Stimulated activated CD4-positive, alpha-beta T cell treated with anti-CD3 and anti-CD28 coated beads, Interleukin-1b, Interleukin-23, amount 100 ng/mL, for 4 hours (primary cell): ENCODE measurements at regions not wholly inside any gene's neighbourhood (a gene's known extent, or its start where the extent isn't known, plus 50 kb on each side); places are given as distances from the start of the nearest gene placed in this dataset.
A peak's percentile ranks its signal among the peaks of the same experiment; 100 is the strongest.

Experiments
- DNase-seq, 2 donors: peaks; one replicate each; pipeline ENCODE4 v3.0.0-alpha.2; 2020; ENCODE audit warnings: low read depth in 2 of 2

GRCh38 chr9:38227656-38228055 lies 158.6 kb upstream of the SHB start:
- DNase-seq = no peak

DNA sequence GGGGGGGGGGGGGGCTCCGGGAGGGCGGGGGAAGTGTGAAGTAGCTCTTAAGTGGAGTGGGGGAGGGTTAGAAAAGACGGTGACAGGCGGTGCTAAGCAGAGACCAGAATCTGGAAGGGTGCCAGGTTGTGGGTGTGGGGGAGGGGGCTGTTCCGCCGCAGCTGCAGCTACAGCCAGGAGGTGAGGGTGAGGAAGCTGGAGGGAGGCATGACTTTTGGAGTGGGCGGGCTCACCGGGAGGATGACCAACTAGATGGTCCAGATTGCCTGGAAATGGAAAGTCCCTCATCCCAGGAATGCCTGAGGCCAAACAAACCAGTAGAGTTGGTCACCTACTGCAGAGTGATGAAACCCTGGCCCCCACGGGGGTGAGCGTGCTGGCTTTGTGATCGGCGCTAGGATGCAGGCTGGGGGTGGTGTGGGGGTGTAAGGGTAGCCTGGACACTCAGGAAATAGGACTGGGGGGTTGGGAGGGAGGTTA lies 158.1 kb upstream of the SHB start:
- peak; percentile 48 to 50 for DNase-seq

DNA sequence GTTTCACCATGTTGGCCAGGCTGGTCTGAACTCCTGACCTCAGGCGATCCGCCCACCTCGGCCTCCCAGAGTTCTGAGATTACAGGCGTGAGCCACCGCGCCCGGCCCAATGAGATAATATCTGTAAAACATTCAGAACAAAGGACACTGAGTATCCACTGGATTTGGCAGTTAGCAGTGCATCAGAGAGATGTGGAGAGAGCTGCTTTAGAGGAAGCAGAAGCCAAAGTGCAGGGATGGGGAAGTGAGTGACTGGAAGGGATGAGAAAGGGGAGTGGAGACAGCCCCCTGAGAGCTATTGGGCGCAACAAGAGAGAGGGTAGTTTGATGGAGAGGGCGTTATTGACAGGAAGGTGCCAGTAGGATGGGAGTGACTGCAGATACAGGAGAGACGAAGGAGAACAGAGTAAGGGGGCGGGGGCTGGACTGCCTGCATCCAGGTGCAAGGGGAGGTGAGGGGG lies 157.5 kb upstream of the SHB start:
- DNase-seq = no peak

GRCh38 chr9:38224941-38225340 lies 155.9 kb upstream of the SHB start:
- no peak for DNase-seq

DNA sequence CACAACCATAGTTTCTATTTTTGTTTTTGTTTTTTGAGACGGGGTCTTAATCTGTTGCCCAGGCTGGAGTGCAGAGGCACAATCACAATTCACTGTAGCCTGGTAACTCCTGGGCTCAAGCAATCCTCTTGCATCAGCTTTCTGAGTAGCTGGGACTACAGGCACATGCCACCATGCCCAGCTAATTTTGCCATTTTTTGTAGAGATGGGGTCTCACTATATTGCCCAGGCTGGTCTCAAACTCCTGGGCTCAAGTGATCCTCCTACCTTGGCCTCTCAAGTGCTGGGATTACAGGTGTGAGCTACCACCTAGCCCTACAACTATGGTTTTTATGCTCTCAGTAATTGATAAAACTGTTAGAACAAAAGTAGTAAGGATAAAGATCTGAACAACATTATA lies 147.5 kb upstream of the SHB start:
- DNase-seq = no peak

DNA sequence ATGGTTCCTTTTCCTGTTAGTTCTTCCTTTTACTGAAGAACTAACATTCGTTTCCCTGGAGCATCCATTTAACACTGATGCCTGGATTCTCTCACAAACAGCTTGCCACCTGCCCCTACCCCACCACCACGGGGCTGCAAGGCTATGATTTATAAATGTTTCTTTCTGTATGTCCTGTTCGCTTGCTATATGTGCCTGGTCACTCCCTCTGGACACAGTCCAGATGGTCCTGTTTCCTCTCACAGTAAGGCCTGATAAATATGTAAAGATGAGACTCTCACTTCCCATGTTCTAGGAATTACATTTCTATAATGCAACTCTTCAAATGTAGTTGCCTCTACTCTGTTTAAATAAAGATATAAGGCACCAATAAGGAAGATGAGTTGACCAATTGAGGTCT lies 146.4 kb upstream of the SHB start:
- no peak for DNase-seq

DNA sequence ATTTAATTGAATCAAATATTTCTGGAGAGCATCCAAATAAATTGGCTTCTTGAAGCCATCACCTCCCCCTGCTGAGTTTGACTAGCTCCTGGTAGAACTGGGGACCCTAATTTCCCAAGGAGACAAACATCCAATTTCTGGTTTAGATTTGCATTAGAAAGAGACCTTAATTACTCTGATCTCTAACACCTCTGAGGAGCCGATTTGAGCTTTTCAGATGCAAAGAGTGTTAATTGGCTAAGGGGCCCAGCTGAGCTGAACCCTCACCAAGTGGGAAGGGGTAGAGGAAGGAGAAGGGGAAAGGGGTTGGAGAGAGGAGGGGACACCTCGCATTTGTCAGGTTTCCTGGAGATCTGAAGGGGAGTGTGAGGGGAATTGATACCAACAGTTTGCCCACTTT lies 145.4 kb upstream of the SHB start:
- DNase-seq = no peak

- no peak for DNase-seq
Observed at GRCh38 chr9:38213631-38214299, 144.7 kb upstream of the SHB start.

- DNase-seq = no peak
Observed at GRCh38 chr9:38212016-38212415, 143.0 kb upstream of the SHB start.

GRCh38 chr9:38211002-38211401 lies 142.0 kb upstream of the SHB start:
- DNase-seq = no peak

DNA sequence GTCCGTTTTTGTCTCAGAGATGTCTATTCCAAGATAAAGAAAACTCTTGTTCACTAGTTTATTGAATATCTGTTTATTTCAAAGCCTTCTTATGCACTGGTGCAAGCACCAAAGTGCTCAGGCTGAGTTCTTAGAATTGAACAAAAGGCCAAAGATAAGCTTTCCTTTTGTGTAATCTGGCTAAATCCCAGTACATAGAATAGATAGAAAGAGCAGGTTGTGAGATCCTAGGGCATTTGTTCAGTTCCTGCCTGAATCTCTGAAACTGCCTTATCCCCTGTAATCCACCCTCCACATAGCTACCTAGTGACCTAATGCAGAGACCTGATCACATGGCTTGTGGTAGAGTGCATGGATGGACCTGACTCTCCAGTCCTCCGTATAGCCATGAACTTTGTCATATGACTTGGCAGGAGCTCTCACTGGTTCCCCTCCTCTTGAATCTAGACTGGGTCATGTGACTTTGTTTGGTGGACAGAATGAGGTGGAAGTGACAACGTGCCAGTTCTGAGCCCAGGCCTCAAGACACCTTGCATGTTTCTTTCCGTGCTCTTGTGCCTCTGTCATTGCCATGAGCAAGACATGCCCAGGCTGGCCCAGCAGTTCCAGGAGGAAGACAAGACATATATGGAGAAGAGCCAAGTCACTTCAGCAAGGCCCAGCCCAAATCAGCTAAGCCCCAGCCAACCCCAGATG lies 139.3 kb upstream of the SHB start:
- no peak for DNase-seq

DNA sequence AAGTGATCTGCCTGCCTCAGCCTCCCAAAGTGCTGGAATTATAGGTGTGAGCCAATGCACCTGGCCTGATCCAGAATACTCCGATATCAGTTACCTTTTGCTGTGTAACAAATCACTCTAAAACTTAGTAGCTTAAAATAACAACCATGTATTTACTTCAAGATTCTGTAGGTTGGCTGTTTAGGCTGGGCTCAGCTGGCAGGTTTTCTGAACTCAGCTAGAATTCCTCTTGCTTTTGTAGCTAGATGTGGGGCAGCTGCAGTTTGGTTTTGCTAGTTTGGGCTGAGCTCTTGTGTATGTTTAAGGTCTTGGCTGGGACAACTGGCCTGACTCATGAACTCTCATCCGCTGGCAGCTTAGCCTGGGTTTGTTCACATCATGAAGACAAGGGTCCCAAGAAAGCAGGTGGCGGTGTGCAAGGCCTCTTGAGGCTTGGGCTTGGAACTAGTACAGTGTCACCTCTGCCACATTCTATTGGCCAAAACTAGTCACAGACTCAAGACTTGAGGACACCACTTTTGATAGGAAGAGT lies 138.3 kb upstream of the SHB start:
- DNase-seq = no peak

GRCh38 chr9:38205279-38205678 lies 136.3 kb upstream of the SHB start:
- DNase-seq = no peak

DNA sequence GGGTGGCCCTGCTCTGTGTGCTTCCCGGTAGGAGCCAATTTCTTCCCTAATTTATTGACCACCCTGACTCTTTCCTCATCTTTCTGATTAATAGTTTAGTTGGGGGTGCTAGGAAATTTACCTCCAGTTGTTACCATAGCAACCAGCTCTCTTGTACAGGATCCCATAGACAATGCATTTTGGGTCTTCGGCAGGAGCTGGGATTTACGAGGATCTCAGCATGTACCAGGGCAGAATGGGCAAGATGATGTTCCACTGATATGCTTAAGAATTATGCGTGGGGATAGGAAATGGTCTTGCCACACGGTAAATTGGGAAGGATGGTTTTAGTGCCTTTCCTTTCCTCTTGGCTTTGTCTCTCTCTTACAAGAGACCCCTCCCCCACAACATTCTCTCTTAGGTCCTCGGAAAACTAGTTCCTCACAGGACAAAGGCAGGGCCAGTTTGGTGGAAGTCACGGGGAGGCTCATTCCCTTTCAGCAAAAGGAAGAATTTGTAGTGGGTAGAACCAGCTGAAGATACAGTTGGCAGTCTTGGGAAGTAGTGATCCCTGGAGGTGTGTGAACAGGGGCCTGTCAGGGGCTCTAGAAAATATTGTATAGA lies 133.4 kb upstream of the SHB start:
- no peak for DNase-seq

- DNase-seq = no peak
Observed at GRCh38 chr9:38201844-38202243, 132.8 kb upstream of the SHB start.

DNA sequence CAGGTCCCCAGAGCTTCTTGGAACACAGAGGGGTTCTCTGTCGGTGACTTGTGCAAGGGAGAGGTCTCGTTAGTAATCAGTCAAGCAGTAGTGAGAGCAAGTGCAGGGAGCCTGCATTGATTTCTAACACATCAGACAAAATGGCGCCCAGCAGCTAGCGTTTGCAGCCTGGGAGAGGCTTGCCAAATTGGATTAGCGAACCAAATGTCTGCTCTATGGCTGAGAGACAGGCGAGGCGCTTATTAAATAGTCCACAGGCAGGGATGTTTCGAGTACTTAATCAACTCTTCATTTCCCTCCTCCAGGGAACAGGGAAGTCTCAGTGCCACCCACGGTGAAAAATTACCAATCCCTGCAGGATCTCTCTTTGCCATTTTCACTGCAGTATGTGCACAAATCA lies 131.4 kb upstream of the SHB start:
- DNase-seq = no peak

DNA sequence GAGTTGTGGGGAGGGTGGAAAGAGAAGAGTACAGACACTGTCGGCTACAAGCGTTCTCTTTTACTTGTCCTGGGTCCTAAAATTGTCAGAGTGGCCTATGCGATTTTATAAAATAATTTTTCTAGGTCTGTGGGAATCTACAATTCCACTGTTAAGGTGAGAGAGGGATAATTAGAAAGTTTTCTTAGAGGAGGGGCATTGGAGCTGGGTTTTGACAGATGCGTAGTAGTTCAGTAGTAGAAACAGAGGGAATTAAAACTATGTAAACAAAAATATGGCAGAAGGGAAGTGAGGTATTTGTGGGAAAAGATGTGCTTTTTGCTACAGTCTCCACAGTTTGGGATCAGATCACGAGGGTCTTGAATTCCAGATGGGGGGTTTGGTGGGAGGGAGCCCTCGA lies 129.1 kb upstream of the SHB start:
- DNase-seq = no peak

- no peak for DNase-seq
Observed at GRCh38 chr9:38196714-38197113, 127.7 kb upstream of the SHB start.

GRCh38 chr9:38195737-38196161 lies 126.7 kb upstream of the SHB start:
- no peak for DNase-seq

DNA sequence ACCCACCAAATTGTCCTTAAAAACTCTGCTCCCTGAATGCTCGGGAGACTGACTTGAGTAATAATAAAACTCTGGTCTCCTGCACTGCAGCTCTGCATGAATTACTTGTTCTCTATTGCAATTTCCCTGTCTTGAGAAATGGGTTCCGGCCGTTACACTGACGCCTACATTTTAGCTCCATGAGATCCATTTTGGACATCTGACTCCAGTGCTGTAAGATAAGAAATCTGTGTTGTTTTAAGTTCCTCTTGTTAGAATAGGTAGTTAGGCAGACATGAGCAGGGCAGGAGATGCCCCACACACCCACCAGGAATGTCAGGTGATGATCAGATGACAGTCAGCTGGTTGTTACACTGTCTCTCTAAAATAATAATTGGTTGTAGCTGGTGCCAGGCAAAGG lies 125.8 kb upstream of the SHB start:
- DNase-seq = no peak

- no peak for DNase-seq
Observed at GRCh38 chr9:38192731-38193265, 123.8 kb upstream of the SHB start.

GRCh38 chr9:38186404-38187115 lies 117.5 kb upstream of the SHB start:
- DNase-seq = no peak
